SU-DHL-6 (cell line): ENCODE measurements at regions not wholly inside any gene's neighbourhood (a gene's known extent, or its start where the extent isn't known, plus 50 kb on each side); places are given as distances from the start of the nearest gene placed in this dataset.

Experiments
- H2AFZ ChIP-seq: fragments of 200-600 bp; sonication (generic); 2 replicates; pipeline ENCODE4 v1.6.1; 2014; ENCODE audit warnings: low read depth, mild to moderate bottlenecking, moderate library complexity, mixed read lengths, antibody characterized with exemption, low read length; ENCODE audit not compliant: severe bottlenecking
- H3F3A ChIP-seq: fragments of 200-600 bp; shearing (Covaris generic); 2 replicates; pipeline ENCODE4 v1.6.0; 2016; ENCODE audit warnings: antibody characterized with exemption, mild to moderate bottlenecking; ENCODE audit not compliant: insufficient read depth
- H3K27ac ChIP-seq: fragments of 200-600 bp; sonication (generic); 2 replicates; pipeline ENCODE4 v1.5.1; 2016; ENCODE audit warnings: low read depth, mild to moderate bottlenecking, low read length, moderate library complexity, mixed read lengths
- H3K27me3 ChIP-seq: fragments of 200-600 bp; sonication (generic), shearing (Covaris generic); 2 replicates; pipeline ENCODE4 v1.6.0; 2014; ENCODE audit warnings: mild to moderate bottlenecking, low read length
- H3K36me3 ChIP-seq: fragments of 200-600 bp; sonication (generic); 2 replicates; pipeline ENCODE4 v1.6.1; 2014; ENCODE audit warnings: mild to moderate bottlenecking, low read length, mixed read lengths
- H3K4me2 ChIP-seq: fragments of 300-600, 200-600 bp; shearing (Covaris generic), sonication (generic); 2 replicates; pipeline ENCODE4 v1.6.0; 2014; ENCODE audit warnings: low read length, low read depth, mild to moderate bottlenecking; ENCODE audit not compliant: poor library complexity, severe bottlenecking
- H3K4me3 ChIP-seq: fragments of 200-600 bp; sonication (generic); 2 replicates; pipeline ENCODE4 v1.5.1; 2014; ENCODE audit warnings: antibody characterized with exemption, low read length, mild to moderate bottlenecking, mixed read lengths; ENCODE audit not compliant: insufficient read depth, poor library complexity, severe bottlenecking
- H3K79me2 ChIP-seq: fragments of 200-600 bp; sonication (generic); 2 replicates; pipeline ENCODE4 v1.6.1; 2014; ENCODE audit warnings: mild to moderate bottlenecking, low read length, moderate library complexity; ENCODE audit not compliant: insufficient read depth
- H3K9ac ChIP-seq: fragments of 200-600 bp; sonication (generic); 2 replicates; pipeline ENCODE4 v1.7.0; 2014; ENCODE audit warnings: mild to moderate bottlenecking, low read length
- H3K9me2 ChIP-seq: fragments of 200-600 bp; sonication (generic); replicated peaks from 2 replicates; pipeline ENCODE4 v1.6.1; 2014; ENCODE audit warnings: low read length; ENCODE audit not compliant: insufficient read depth
- H3K9me3 ChIP-seq: fragments of 200-600 bp; sonication (generic); 2 replicates; pipeline ENCODE4 v1.6.1; 2014; ENCODE audit warnings: low read length, mixed read lengths; ENCODE audit not compliant: insufficient read depth
- H4K20me1 ChIP-seq: fragments of 200-600 bp; sonication (generic); 2 replicates; pipeline ENCODE4 v1.6.1; 2014; ENCODE audit warnings: low read depth, mild to moderate bottlenecking, antibody characterized with exemption, low read length, moderate library complexity, mixed read lengths
- EZH2phosphoT487 ChIP-seq: fragments of 200-600 bp; sonication (generic), shearing (Covaris generic); conservative IDR thresholded peaks from 2 replicates; pipeline ENCODE4 v1.6.1; 2018; ENCODE audit warnings: mild to moderate bottlenecking, antibody characterized with exemption, low read length, moderate library complexity, mixed read lengths
- TF ChIP-seq, protein P1 (sequence below): fragments of 200-600 bp; sonication (generic); IDR thresholded peaks from one replicate; pipeline ENCODE4 v1.5.1; 2017; ENCODE audit warnings: antibody characterized with exemption, mild to moderate bottlenecking, low read length, moderate library complexity; ENCODE audit not compliant: insufficient read depth, poor library complexity, severe bottlenecking

- Histone ChIP-seq H3K4me2 (no peak overlapping the region), H3K9me3 (no peaks in the 10 kb centered on the region), H4K20me1 (no peaks in the 10 kb centered on the region), H3K4me3 (no peak overlapping the region), H3K27ac (no peak overlapping the region), H3K9me2 (no peaks in the 10 kb centered on the region), H2AFZ (no peak overlapping the region), H3K27me3 (no peaks in the 10 kb centered on the region), H3F3A (no peaks in the 10 kb centered on the region), H3K9ac (no peak overlapping the region), H3K36me3 (no peaks in the 10 kb centered on the region), H3K79me2 (no peaks in the 10 kb centered on the region)
- TF ChIP-seq EZH2phosphoT487 = no peak
These were observed 93.5 kb upstream of the ATG10 start for GRCh38 chr5:81878333-81878732.

GRCh38 chr5:81866994-81867393, 104.8 kb upstream of the ATG10 start:
- Histone ChIP-seq H3K9ac (no peak overlapping the region), H2AFZ (no peak overlapping the region), H3K9me2 (no peaks in the 10 kb centered on the region), H3F3A (no peaks in the 10 kb centered on the region), H3K79me2 (no peaks in the 10 kb centered on the region), H3K36me3 (no peaks in the 10 kb centered on the region), H3K9me3 (no peaks in the 10 kb centered on the region), H3K27ac (no peak overlapping the region), H3K4me3 (no peak overlapping the region), H4K20me1 (no peaks in the 10 kb centered on the region), H3K4me2 (no peak overlapping the region), H3K27me3 (no peaks in the 10 kb centered on the region)
- no peak for TF ChIP-seq EZH2phosphoT487
- TF ChIP-seq, protein P1, sequence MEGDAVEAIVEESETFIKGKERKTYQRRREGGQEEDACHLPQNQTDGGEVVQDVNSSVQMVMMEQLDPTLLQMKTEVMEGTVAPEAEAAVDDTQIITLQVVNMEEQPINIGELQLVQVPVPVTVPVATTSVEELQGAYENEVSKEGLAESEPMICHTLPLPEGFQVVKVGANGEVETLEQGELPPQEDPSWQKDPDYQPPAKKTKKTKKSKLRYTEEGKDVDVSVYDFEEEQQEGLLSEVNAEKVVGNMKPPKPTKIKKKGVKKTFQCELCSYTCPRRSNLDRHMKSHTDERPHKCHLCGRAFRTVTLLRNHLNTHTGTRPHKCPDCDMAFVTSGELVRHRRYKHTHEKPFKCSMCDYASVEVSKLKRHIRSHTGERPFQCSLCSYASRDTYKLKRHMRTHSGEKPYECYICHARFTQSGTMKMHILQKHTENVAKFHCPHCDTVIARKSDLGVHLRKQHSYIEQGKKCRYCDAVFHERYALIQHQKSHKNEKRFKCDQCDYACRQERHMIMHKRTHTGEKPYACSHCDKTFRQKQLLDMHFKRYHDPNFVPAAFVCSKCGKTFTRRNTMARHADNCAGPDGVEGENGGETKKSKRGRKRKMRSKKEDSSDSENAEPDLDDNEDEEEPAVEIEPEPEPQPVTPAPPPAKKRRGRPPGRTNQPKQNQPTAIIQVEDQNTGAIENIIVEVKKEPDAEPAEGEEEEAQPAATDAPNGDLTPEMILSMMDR = no peak

GRCh38 chr5:81860778-81861177, 109.9 kb upstream of the SSBP2 start:
- Histone ChIP-seq H3K4me2 (no peak overlapping the region), H3K27me3 (no peaks in the 10 kb centered on the region), H3F3A (no peaks in the 10 kb centered on the region), H3K4me3 (no peak overlapping the region), H3K36me3 (no peaks in the 10 kb centered on the region), H3K79me2 (no peaks in the 10 kb centered on the region), H2AFZ (no peak overlapping the region), H3K9me2 (no peaks in the 10 kb centered on the region), H3K9ac (no peak overlapping the region), H4K20me1 (no peaks in the 10 kb centered on the region), H3K9me3 (no peaks in the 10 kb centered on the region), H3K27ac (no peak overlapping the region)
- TF ChIP-seq EZH2phosphoT487 = no peak
- TF ChIP-seq, protein P1 = no peak

GRCh38 chr5:81859624-81860023, 108.7 kb upstream of the SSBP2 start:
- no peaks in the 10 kb centered on the region for H3K9me3 ChIP-seq
- H3K36me3 ChIP-seq = no peaks in the 10 kb centered on the region
- no peak overlapping the region for H3K4me2 ChIP-seq
- no peaks in the 10 kb centered on the region for H3K27me3 ChIP-seq
- no peaks in the 10 kb centered on the region for H3K79me2 ChIP-seq
- TF ChIP-seq, protein P1 = no peak
- no peak for TF ChIP-seq EZH2phosphoT487
- no peaks in the 10 kb centered on the region; the same call in 1 of the 2 replicates for H3F3A ChIP-seq
- no peak overlapping the region for H2AFZ ChIP-seq
- no peak overlapping the region for H3K27ac ChIP-seq
- H3K9me2 ChIP-seq = no peaks in the 10 kb centered on the region
- H3K9ac ChIP-seq = no peak overlapping the region
- no peak overlapping the region for H3K4me3 ChIP-seq
- H4K20me1 ChIP-seq = no peaks in the 10 kb centered on the region
